ENCODE measurements at regions not wholly inside any gene's neighbourhood (a gene's known extent, or its start where the extent isn't known, plus 50 kb on each side); places are given as distances from the start of the nearest gene placed in this dataset.
"Not testable (repeated sequence)": the region's sequence is repeated elsewhere in the genome, so short reads cannot be mapped to it uniquely, and the experiment has no call there.

- DNase-seq (ENCODE audit: extremely low read depth, low read depth, low spot score) = no peak
Measured at GRCh38 chr7:130845581-130846085, 111.6 kb upstream of the KLF14 start.

- no peak for DNase-seq (ENCODE audit: extremely low read depth, low read depth, low spot score)
Measured at GRCh38 chr7:130849604-130850003, 115.6 kb upstream of the KLF14 start.

- DNase-seq (ENCODE audit: extremely low read depth, low read depth, low spot score) = no peak
Measured at GRCh38 chr7:130850956-130851355, 116.9 kb upstream of the KLF14 start.

- DNase-seq (ENCODE audit: extremely low read depth, low read depth, low spot score) = no peak
Measured at GRCh38 chr7:130852867-130853266, 118.9 kb upstream of the KLF14 start.

GRCh38 chr7:130853503-130854279, 119.7 kb upstream of the KLF14 start:
- DNase-seq (ENCODE audit: extremely low read depth, low read depth, low spot score) = no peak

- no peak for DNase-seq (ENCODE audit: extremely low read depth, low read depth, low spot score)
Measured at GRCh38 chr7:130854481-130854880, 120.5 kb upstream of the KLF14 start.

GRCh38 chr7:130856866-130857265, 122.9 kb upstream of the KLF14 start:
- no peak for DNase-seq (ENCODE audit: extremely low read depth, low read depth, low spot score)

GRCh38 chr7:130860832-130861231, 126.8 kb upstream of the KLF14 start:
- not testable (repeated sequence) for DNase-seq (ENCODE audit: extremely low read depth, low read depth, low spot score)

- no peak for DNase-seq (ENCODE audit: extremely low read depth, low read depth, low spot score)
Measured at GRCh38 chr7:130865408-130866236, 131.6 kb upstream of the KLF14 start.

- no peak for DNase-seq (ENCODE audit: extremely low read depth, low read depth, low spot score)
Measured at GRCh38 chr7:130867039-130867438, 133.0 kb upstream of the KLF14 start.

GRCh38 chr7:130867581-130868136, 133.7 kb upstream of the KLF14 start:
- no peak for DNase-seq (ENCODE audit: extremely low read depth, low read depth, low spot score)

- no peak for DNase-seq (ENCODE audit: extremely low read depth, low read depth, low spot score)
Measured at GRCh38 chr7:130868139-130868538, 134.1 kb upstream of the KLF14 start.

GRCh38 chr7:130869918-130870317, 135.9 kb upstream of the KLF14 start:
- no peak for DNase-seq (ENCODE audit: extremely low read depth, low read depth, low spot score)

GRCh38 chr7:130872341-130872740, 138.3 kb upstream of the KLF14 start:
- DNase-seq (ENCODE audit: extremely low read depth, low read depth, low spot score) = no peak

- no peak for DNase-seq (ENCODE audit: extremely low read depth, low read depth, low spot score)
Measured at GRCh38 chr7:130872756-130873448, 138.9 kb upstream of the KLF14 start.

GRCh38 chr7:130874071-130874915, 140.3 kb upstream of the KLF14 start:
- no peak for DNase-seq (ENCODE audit: extremely low read depth, low read depth, low spot score)

- DNase-seq (ENCODE audit: extremely low read depth, low read depth, low spot score) = no peak
Measured at GRCh38 chr7:130875265-130875741, 141.3 kb upstream of the KLF14 start.

GRCh38 chr7:130875901-130876300, 141.9 kb upstream of the KLF14 start:
- no peak for DNase-seq (ENCODE audit: extremely low read depth, low read depth, low spot score)

- no peak for DNase-seq (ENCODE audit: extremely low read depth, low read depth, low spot score)
Measured at GRCh38 chr7:130877236-130877990, 143.4 kb upstream of the KLF14 start.

All from glomerular endothelial cell (primary cell).